GM19455 (cell line): ENCODE measurements at regions not wholly inside any gene's neighbourhood (a gene's known extent, or its start where the extent isn't known, plus 50 kb on each side); places are given as distances from the start of the nearest gene placed in this dataset.

ENCODE experiments used
- ATAC-seq: cut with Tn5 transposase; IDR thresholded peaks from one replicate; pipeline ENCODE4 v1.9.1; 2021; ENCODE audit not compliant: unreplicated experiment

DNA sequence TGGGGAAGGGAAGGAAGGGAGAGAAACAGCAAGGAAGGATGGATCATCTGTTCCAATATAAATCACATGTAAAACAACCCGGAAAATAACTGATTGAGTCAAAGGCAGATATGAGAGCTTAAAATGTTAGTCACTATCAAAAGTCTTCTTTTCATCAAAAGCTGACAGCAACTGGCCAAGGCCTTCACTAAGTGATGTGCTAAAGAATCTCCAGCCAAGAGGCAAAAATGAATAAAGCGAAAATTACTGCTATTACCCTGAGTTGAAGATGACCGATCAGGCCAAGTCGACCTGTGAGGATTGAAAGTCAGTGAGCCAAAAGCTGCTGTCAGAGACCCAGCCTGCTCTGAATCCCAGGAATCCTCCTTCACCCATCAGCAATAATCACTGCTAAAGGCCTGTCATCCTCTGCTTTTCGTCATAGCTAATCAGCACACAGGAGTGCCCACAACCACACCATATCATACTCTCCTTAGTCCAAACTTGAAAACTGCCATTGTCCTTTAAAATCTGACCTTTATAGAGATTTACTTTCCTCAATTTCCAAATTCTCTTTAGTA lies 736.9 kb downstream of the TLE1 start:
- no peak for ATAC-seq

DNA sequence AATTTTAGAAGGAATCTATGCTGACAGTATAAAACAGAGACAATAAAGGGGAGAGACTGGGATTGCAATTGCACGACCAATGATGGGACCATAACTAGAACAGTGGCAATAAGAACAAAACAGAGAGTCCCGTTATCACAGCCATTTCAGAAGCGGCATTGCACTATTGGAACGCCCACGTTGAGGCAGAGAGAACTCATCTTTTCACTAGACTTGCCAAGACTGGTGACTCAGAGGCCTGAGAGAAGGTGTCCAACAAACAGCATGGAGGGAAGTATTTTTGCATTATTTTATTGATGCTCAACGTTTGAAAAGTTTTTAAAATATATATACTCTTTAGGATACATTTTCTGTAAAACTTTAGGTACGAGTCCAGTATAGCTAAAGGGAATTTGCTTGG lies 737.7 kb downstream of the TLE1 start:
- no peak for ATAC-seq

- no peak for ATAC-seq
Observed at GRCh38 chr9:80948876-80949275, 740.5 kb downstream of the TLE1 start.

DNA sequence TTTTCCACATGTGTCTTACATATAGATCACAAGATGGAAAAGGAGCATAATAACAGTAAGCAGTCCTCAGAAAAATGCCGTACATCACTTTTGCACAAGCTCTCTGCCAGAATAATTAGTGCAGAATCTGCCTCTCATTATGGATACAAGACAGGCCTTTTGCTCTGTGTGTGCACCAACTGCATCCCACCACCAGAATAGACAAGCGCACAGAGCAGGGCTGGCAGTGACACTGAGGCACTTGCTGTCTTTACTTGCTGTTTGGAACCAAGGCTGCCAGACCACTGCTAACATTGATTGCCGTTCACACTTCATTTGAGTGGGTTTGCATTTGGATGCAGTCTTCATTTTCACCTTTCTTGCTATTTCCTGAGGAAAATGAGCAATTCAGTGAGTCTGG lies 741.3 kb downstream of the TLE1 start:
- ATAC-seq, result no peak

- ATAC-seq, result no peak
Observed at GRCh38 chr9:80946496-80947170, 742.7 kb downstream of the TLE1 start.

DNA sequence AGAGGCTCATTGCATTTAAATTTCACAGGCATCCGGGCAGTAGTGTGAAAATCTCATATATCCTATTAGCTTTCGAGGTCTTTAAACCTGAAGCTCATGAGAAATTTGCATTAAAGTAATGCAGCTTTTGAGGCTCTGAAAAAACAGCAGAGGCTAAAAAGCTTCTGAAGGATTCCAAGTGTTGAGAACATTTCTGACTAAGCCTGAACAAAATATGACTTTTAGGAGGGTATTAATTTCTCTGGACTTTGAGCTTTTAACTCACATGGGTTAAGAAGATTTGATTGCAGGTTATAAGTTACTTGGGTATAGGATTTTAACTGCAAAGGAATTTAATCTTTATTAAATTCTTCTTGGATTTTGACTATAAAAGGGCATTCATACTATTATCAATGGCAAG lies 743.9 kb downstream of the TLE1 start:
- no peak for ATAC-seq

DNA sequence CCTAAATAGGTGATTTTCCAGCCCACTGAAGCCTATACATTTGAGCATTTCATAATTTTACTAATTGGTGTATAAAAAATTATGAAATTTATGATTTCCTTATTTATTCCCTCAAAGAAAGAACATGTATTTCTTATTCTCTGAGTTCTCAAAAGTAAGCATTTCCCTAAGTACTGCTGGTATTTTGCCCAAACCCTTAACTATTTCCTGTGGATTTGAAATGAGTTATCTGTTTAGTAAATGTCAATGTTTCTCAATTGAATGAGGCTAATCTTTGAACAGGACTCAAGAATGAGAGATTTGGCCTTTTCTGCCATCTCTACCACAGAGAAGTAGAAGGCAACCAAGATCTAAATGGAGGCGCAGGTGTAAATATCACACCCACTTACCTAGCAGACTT lies 751.7 kb downstream of the TLE1 start:
- no peak for ATAC-seq

DNA sequence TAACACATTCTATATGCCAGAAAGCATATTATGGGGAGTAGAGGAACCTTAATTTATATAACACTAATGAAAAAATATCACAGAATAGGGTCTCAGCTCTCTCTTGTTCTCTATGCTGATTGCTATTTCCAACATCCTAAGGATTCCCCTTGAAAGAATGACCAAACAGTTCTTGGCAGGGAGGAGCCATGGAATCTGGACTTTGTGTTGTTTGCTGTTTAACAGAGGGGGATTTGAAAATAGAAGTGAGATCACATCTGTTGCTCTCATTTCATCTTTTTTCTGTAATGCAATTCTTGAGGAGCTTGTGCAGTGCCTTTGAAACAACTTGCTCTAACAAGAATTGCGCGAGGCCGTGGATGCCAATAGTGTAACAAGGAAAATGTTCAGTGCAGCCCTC lies 755.3 kb downstream of the TLE1 start:
- ATAC-seq, result no peak

GRCh38 chr9:80932947-80933780 lies 756.2 kb downstream of the TLE1 start:
- no peak for ATAC-seq

GRCh38 chr9:80932181-80932580 lies 757.2 kb downstream of the TLE1 start:
- ATAC-seq, result no peak

DNA sequence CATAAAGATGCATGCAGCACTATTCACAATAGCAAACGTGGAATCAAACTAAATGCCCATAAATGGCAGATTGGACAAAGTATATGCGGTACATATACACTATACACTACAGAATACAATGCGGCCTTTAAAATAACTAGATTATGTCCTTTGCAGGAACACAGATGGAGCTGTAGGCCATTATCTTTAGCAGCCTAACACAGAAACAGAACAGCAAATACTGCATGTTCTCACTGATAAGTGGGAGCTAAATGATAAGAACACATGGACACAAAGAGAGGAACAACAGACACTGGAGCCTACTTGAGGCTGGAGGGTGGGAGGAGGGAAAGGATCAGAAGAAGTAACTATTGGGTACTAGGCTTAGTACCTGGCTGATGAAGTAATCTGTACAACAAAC lies 758.2 kb downstream of the TLE1 start:
- ATAC-seq, result no peak

DNA sequence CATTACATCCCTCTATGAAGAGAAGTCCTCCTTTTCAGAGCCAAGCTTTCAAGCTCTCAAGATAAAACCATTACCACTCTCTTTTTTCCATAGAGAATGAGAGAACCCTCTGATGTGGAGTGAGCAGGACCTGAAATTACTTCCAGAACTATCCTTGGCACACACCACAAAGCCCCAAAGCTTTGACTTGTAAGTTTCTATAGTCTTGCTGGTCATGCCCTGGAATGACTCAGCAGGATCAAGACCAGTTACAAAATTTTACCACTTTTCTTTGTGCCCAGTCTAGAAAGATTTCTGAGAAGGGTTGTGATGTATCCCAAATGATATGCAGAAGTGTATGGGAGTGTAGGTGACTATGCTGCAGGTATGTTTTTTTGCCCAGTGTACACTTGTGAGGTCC lies 760.6 kb downstream of the TLE1 start:
- no peak for ATAC-seq

DNA sequence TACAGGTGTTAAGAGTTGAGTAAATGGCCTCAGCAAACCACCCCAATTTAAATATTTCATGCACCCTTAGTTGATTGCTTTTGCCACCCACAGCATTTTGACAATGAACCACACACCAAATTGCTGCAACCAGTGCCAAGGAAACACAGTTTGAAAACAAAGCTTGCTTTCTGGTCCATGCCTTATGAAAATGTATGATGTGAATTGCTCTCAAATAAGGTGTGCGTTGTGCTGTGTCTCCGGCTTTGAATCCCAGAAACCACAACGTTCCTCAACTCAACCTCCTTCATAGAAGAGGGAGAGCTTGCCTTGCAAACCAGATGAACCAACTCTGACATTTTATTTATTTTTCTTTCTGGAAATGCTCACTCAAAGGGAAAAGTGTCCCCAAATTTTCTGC lies 762.7 kb downstream of the TLE1 start:
- no peak for ATAC-seq

GRCh38 chr9:80922544-80922943 lies 766.8 kb downstream of the TLE1 start:
- no peak for ATAC-seq

DNA sequence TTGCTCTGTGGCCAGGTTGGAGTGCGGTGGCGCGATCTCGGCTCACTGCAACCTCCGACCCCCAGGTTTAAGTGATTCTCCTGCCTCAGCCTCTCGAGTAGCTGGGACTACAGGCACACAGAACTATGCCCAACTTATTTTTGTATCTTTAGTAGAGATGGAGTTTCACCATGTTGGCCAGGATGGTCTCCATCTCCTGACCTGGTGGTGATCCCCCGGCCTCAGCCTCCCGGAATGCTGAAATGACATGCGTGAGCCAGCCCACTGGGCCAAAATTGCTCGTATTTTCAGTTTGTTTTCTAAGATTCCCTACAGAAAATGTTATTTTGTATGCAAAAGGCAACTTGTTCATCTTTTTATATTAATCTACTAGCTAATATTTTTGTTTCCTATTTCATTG lies 782.6 kb downstream of the TLE1 start:
- ATAC-seq, result no peak

GRCh38 chr9:80899208-80899607 lies 790.1 kb downstream of the TLE1 start:
- no peak for ATAC-seq

GRCh38 chr9:80893190-80893589 lies 796.2 kb downstream of the TLE1 start:
- ATAC-seq, result no peak

DNA sequence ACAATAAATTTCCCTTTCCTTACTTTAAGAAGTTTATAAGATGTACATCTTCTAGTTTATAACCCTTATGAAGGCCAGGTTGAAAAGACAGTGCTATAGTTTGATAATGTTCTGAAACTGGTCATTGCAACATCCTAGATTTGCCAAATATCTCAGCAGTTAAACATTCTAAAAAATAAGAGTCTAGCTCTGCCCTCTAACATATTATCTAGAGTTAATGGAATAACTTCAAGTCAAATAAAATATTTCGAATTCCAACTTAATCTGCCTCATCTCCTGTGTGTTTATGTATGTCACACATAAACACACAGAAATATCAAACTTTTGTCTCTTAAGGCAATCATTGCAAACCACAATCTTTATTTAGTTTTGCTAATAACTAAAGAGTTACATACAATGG lies 796.6 kb downstream of the TLE1 start:
- ATAC-seq, result no peak

DNA sequence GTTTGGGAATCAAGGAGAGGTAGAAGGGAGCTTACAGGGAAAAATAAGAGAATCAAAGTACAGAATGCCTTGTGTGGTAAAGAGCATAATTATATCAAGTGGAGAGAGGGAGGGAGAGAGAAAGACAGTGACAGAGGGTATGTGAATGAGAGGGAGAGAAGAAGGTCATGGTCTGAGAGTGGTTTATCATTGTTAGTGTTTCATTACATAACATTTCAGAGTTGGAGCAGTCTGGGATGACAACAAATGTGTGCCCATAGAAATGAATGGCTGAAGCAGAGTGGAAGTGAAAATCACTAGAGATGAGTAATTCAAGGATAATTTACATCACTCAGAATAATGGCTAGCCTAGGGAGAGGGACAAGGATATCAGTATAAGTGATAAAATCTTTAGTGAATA lies 799.2 kb downstream of the TLE1 start:
- no peak for ATAC-seq

- no peak for ATAC-seq
Observed at GRCh38 chr9:80885894-80886293, 803.5 kb downstream of the TLE1 start.

DNA sequence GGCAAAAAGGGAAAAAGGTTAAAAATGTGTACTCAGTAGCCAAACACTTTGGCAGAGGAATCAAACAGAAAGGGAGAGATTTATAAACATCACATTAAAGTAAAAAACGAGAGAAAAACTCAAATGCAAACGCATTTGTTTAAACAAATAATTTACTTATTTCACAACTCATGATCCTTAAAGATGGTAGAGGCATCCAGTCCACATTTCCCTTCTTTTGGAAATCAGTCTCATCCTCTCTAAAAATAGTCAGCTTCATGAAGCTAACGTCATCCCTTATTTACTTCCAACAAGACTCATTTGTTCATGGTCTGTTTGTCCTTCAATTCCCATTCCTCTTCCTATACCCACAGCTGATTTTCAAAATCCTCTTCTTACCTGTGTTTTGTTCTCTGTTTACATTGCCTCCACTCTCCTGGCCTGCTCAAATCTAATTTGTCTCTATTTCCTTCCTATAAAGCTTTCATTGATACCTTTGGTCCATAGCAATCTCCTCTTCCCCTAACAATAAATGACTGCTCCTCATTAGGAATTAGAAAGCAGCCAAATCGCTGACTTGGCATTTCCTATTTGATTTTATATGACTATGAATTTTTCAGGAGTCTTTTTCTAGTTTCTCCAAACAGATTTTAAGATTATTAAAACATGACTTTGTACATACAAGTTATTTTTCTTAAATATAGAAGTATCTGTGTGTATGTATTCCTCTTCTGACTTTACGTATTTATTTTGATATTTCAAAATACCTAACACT lies 805.3 kb downstream of the TLE1 start:
- no peak for ATAC-seq

- ATAC-seq, result no peak
Observed at GRCh38 chr9:80883426-80883825, 805.9 kb downstream of the TLE1 start.
